Coronary artery (tissue), 2 donors: ENCODE measurements at regions not wholly inside any gene's neighbourhood (a gene's known extent, or its start where the extent isn't known, plus 50 kb on each side); places are given as distances from the start of the nearest gene placed in this dataset.

ENCODE experiments used
- DNase-seq: peaks from one replicate; pipeline ENCODE4 v3.0.0-alpha.2; 2017; ENCODE audit warnings: low spot score
- H3K27ac ChIP-seq, 2 donors: fragments of 200-600 bp; sonication (generic); one replicate each; pipeline ENCODE4 v1.5.1; 2016 to 2019
- H3K4me3 ChIP-seq: fragments of 200-600 bp; sonication (generic); 2 replicates; pipeline ENCODE4 v1.5.1; 2016; ENCODE audit warnings: mild to moderate bottlenecking, moderate library complexity
- CTCF ChIP-seq: fragments of 200-600 bp; sonication (generic); IDR thresholded peaks from one replicate; pipeline ENCODE4 v1.5.1; 2019; ENCODE audit warnings: antibody characterized with exemption

GRCh38 chr10:105973902-105974301 is 1190.6 kb downstream of the SORCS1 start:
- Histone ChIP-seq H3K4me3 (no peak overlapping the region), H3K27ac (no peak overlapping the region)
- DNase-seq = no peak
- TF ChIP-seq CTCF = no peak

GRCh38 chr10:105973360-105973759 is 1191.1 kb downstream of the SORCS1 start:
- TF ChIP-seq CTCF = no peak
- DNase-seq = no peak
- Histone ChIP-seq H3K27ac (no peak overlapping the region), H3K4me3 (no peak overlapping the region)

DNA sequence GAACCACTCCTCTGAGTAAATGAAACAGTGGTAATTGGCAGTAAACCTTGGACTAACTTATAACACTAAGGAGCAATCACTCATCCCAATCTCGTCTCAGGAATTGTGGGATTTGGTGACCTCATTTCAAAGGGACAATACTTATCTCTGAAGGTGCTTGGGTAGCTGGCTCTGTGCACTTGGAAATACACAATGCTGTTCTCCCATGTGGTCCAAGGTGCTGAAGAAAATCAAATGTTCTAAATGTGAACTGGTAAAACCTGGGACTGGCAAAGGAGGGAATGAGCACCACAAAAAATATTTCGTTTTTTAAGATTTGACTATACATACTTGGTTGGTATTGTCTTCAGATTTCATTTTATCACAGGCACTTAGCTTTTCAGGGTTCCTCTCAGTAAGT is 1193.0 kb downstream of the SORCS1 start:
- no peak for TF ChIP-seq CTCF
- H3K4me3 ChIP-seq = no peak overlapping the region
- DNase-seq = no peak
- H3K27ac ChIP-seq = no peak overlapping the region

- no peak overlapping the region for H3K27ac ChIP-seq
- TF ChIP-seq CTCF = no peak
- no peak overlapping the region for H3K4me3 ChIP-seq
- no peak for DNase-seq
Measured at GRCh38 chr10:105969884-105970377, 1194.6 kb downstream of the SORCS1 start.

- no peak for TF ChIP-seq CTCF
Measured at GRCh38 chr10:105968666-105969065, 1195.8 kb downstream of the SORCS1 start.

GRCh38 chr10:105967256-105967655 is 1197.2 kb downstream of the SORCS1 start:
- Histone ChIP-seq H3K4me3 (no peak overlapping the region), H3K27ac (no peak overlapping the region)
- TF ChIP-seq CTCF = no peak
- DNase-seq = no peak

More at GRCh38 chr10:105968666-105969065, 1195.8 kb downstream of the SORCS1 start:
- DNase-seq = no peak
- Histone ChIP-seq H3K4me3 (no peak overlapping the region), H3K27ac (no peak overlapping the region)

DNA sequence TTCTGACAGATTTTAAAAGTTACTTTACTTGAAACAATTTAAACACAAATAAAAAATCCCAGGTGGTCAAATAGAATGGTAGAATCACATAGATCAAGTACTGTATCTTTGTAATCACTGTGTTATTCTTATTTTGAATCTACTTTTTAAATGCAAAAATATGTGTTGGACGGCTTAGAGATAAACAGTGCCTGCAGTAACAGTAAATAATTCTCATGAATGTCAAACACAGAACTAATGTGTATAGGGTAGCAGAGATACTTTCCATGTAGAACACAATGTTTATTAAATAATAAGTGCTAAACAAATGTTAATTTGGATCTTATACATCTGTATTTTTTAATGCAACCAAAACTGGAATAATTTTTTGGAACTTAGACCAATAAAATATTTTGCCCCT is 1199.4 kb downstream of the SORCS1 start:
- no peak overlapping the region for H3K27ac ChIP-seq
- TF ChIP-seq CTCF = no peak
- H3K4me3 ChIP-seq = no peak overlapping the region
- no peak for DNase-seq
